ENCODE measurements at regions not wholly inside any gene's neighbourhood (a gene's known extent, or its start where the extent isn't known, plus 50 kb on each side); places are given as distances from the start of the nearest gene placed in this dataset.
"Not testable (repeated sequence)": the region's sequence is repeated elsewhere in the genome, so short reads cannot be mapped to it uniquely, and the experiment has no call there.

DNA sequence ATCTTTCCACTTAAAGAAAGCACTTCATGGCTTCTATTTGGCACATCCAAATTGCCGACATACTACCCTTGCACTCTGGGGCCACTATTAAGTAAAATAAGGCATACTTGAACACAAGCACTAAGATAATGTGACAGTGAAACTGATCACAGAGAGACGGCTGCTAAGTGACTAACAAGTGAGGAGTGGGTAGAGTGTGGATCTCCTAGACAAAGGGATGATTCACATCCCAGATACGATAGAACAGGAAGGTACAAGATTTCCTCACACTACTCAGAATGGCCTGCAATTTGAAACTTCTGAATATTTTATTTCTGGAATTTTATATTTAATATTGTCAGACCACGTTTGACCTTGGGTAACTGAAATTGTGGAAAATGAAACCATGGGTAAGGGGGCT is 1721.8 kb upstream of the SPRY2 start:
- Histone ChIP-seq H3K4me1 (ENCODE audit: control insufficient read depth, insufficient read depth, low read length, unreplicated experiment) (no peaks in the 10 kb centered on the region), H3K79me2 (ENCODE audit: control insufficient read depth, insufficient read depth, low read length, unreplicated experiment) (no peaks in the 10 kb centered on the region), H3K36me3 (ENCODE audit: insufficient read depth, low read length) (no peaks in the 10 kb centered on the region), H3K27ac (ENCODE audit: low read depth, low read length) (no peak overlapping the region), H2AFZ (ENCODE audit: low read length, unreplicated experiment) (no peak overlapping the region), H3K27me3 (ENCODE audit: insufficient read depth, low read length) (no peaks in the 10 kb centered on the region), H3K4me3 (ENCODE audit: low read depth, low read length) (no peak overlapping the region)

DNA sequence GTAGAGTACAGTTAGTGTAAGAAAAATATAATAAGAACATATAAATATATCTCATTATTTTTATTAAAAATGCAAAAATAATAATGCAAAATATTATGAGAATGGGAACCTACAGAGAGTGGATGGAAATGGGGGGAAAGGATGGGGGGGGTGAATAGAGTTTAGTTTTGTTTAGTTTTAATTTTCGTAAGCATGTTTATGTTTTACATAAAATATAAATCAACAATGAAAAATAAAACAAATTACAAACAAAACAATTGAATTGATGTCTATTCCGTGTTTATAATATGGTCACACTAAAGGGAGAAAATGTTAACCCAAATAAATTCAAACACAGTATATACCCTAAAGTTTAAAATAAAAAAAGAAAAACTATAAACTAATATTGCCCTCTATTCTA is 1717.4 kb upstream of the SPRY2 start:
- H3K4me3 ChIP-seq (ENCODE audit: low read depth, low read length): no peak overlapping the region
- no peaks in the 10 kb centered on the region for H3K4me1 ChIP-seq (ENCODE audit: control insufficient read depth, insufficient read depth, low read length, unreplicated experiment)
- no peak overlapping the region for H2AFZ ChIP-seq (ENCODE audit: low read length, unreplicated experiment)
- no peaks in the 10 kb centered on the region for H3K27me3 ChIP-seq (ENCODE audit: insufficient read depth, low read length)
- no peaks in the 10 kb centered on the region for H3K36me3 ChIP-seq (ENCODE audit: insufficient read depth, low read length)
- H3K27ac ChIP-seq (ENCODE audit: low read depth, low read length): no peak overlapping the region
- no peaks in the 10 kb centered on the region for H3K79me2 ChIP-seq (ENCODE audit: control insufficient read depth, insufficient read depth, low read length, unreplicated experiment)

DNA sequence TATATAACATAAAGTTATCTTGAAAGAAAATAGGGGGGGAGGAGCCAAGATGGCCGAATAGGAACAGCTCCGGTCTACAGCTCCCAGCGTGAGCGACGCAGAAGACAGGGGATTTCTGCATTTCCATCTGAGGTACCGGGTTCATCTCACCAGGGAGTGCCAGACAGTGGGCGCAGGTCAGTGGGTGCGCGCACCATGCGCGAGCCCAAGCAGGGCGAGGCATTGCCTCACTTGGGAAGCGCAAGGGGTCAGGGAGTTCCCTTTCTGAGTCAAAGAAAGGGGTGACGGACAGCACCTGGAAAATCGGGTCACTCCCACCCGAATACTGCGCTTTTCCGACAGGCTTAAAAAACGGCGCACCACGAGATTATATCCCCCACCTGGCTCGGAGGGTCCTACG is 1704.4 kb upstream of the SPRY2 start:
- not testable (repeated sequence) for H3K27ac ChIP-seq (ENCODE audit: low read depth, low read length); H2AFZ ChIP-seq (ENCODE audit: low read length, unreplicated experiment); H3K36me3 ChIP-seq (ENCODE audit: insufficient read depth, low read length); H3K27me3 ChIP-seq (ENCODE audit: insufficient read depth, low read length); H3K79me2 ChIP-seq (ENCODE audit: control insufficient read depth, insufficient read depth, low read length, unreplicated experiment); H3K4me3 ChIP-seq (ENCODE audit: low read depth, low read length); H3K4me1 ChIP-seq (ENCODE audit: control insufficient read depth, insufficient read depth, low read length, unreplicated experiment)

DNA sequence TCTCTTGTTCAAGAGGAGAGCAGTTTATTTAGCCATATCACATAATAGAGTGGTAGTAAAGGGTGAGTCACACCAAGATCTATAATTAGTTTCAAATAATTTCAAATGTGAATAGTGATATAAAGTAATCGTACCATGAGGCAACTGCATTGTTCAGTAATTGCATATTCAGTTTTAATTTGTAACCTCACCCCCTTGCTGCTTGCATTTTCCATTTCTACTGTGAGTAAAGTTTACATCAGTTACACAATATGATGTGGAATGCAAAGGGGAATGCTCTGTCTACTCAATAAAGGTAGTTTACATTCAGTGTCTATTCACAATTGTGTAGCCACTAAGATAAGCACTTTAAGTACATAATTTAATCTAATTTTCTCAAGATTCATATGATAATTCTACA is 1695.7 kb upstream of the SPRY2 start:
- no peaks in the 10 kb centered on the region for H3K79me2 ChIP-seq (ENCODE audit: control insufficient read depth, insufficient read depth, low read length, unreplicated experiment)
- H3K27me3 ChIP-seq (ENCODE audit: insufficient read depth, low read length): no peaks in the 10 kb centered on the region
- no peaks in the 10 kb centered on the region for H3K36me3 ChIP-seq (ENCODE audit: insufficient read depth, low read length)
- H3K4me1 ChIP-seq (ENCODE audit: control insufficient read depth, insufficient read depth, low read length, unreplicated experiment): no peaks in the 10 kb centered on the region
- H3K4me3 ChIP-seq (ENCODE audit: low read depth, low read length): no peak overlapping the region
- H3K27ac ChIP-seq (ENCODE audit: low read depth, low read length): no peak overlapping the region
- no peak overlapping the region for H2AFZ ChIP-seq (ENCODE audit: low read length, unreplicated experiment)

GRCh38 chr13:82011355-82011754 is 1670.4 kb upstream of the SPRY2 start:
- no peaks in the 10 kb centered on the region for H3K4me1 ChIP-seq (ENCODE audit: control insufficient read depth, insufficient read depth, low read length, unreplicated experiment)
- H2AFZ ChIP-seq (ENCODE audit: low read length, unreplicated experiment): no peak overlapping the region
- no peaks in the 10 kb centered on the region for H3K79me2 ChIP-seq (ENCODE audit: control insufficient read depth, insufficient read depth, low read length, unreplicated experiment)
- H3K4me3 ChIP-seq (ENCODE audit: low read depth, low read length): no peak overlapping the region
- no peaks in the 10 kb centered on the region for H3K36me3 ChIP-seq (ENCODE audit: insufficient read depth, low read length)
- no peaks in the 10 kb centered on the region for H3K27me3 ChIP-seq (ENCODE audit: insufficient read depth, low read length)
- no peak overlapping the region for H3K27ac ChIP-seq (ENCODE audit: low read depth, low read length)

- no peak overlapping the region for H2AFZ ChIP-seq (ENCODE audit: low read length, unreplicated experiment)
- H3K27me3 ChIP-seq (ENCODE audit: insufficient read depth, low read length): no peaks in the 10 kb centered on the region
- H3K27ac ChIP-seq (ENCODE audit: low read depth, low read length): no peak overlapping the region
- no peak overlapping the region for H3K4me3 ChIP-seq (ENCODE audit: low read depth, low read length)
- no peaks in the 10 kb centered on the region for H3K4me1 ChIP-seq (ENCODE audit: control insufficient read depth, insufficient read depth, low read length, unreplicated experiment)
- no peaks in the 10 kb centered on the region for H3K36me3 ChIP-seq (ENCODE audit: insufficient read depth, low read length)
- H3K79me2 ChIP-seq (ENCODE audit: control insufficient read depth, insufficient read depth, low read length, unreplicated experiment): no peaks in the 10 kb centered on the region
Measured at GRCh38 chr13:82010780-82011179, 1669.9 kb upstream of the SPRY2 start.

DNA sequence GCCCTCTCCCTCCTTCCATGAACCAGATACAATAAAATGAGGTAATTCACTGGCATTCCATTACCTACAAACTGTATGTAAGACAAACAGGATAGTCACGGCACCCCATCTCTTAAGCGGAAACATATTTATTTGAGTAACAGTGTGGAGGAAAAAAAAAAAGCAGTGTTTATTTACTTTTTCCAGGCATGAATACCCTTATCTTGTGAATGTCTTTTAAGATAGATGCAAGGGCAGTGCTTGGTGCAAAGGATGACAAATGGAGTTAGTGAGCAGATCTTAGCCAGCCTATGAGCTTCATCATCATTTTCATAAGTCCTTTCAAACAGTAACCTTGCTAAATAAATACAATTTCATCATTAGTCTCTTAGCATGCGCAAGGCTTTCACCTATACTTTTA is 1661.8 kb upstream of the SPRY2 start:
- no peaks in the 10 kb centered on the region for H3K79me2 ChIP-seq (ENCODE audit: control insufficient read depth, insufficient read depth, low read length, unreplicated experiment)
- H2AFZ ChIP-seq (ENCODE audit: low read length, unreplicated experiment): no peak overlapping the region
- no peak overlapping the region for H3K27ac ChIP-seq (ENCODE audit: low read depth, low read length)
- no peaks in the 10 kb centered on the region for H3K36me3 ChIP-seq (ENCODE audit: insufficient read depth, low read length)
- H3K4me1 ChIP-seq (ENCODE audit: control insufficient read depth, insufficient read depth, low read length, unreplicated experiment): no peaks in the 10 kb centered on the region
- H3K4me3 ChIP-seq (ENCODE audit: low read depth, low read length): no peak overlapping the region
- H3K27me3 ChIP-seq (ENCODE audit: insufficient read depth, low read length): no peaks in the 10 kb centered on the region

GRCh38 chr13:81995316-81995715 is 1654.4 kb upstream of the SPRY2 start:
- no peak overlapping the region for H3K4me3 ChIP-seq (ENCODE audit: low read depth, low read length)
- no peaks in the 10 kb centered on the region for H3K79me2 ChIP-seq (ENCODE audit: control insufficient read depth, insufficient read depth, low read length, unreplicated experiment)
- no peak overlapping the region for H3K27ac ChIP-seq (ENCODE audit: low read depth, low read length)
- H2AFZ ChIP-seq (ENCODE audit: low read length, unreplicated experiment): no peak overlapping the region
- no peaks in the 10 kb centered on the region for H3K27me3 ChIP-seq (ENCODE audit: insufficient read depth, low read length)
- H3K36me3 ChIP-seq (ENCODE audit: insufficient read depth, low read length): no peaks in the 10 kb centered on the region
- H3K4me1 ChIP-seq (ENCODE audit: control insufficient read depth, insufficient read depth, low read length, unreplicated experiment): no peaks in the 10 kb centered on the region

DNA sequence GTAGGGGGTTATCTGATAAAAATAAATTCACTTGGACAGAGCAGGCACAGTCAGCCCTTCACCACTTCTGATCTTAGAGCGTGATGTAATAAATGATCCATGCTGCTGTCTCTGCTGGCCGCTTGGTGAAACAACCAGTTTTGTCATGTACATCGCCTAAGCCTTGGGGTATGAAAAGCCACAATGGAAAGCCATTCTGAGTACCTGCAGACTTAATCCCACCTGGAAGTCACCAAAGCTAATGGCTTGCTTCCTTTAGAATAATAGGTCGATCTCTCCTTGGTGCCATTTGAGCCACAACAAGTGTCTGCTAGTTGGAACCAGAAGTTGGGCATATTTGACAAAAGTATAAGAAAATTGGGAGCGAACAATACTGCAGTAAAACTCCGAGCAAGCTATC is 1649.7 kb upstream of the SPRY2 start:
- Histone ChIP-seq H3K4me1 (ENCODE audit: control insufficient read depth, insufficient read depth, low read length, unreplicated experiment) (no peaks in the 10 kb centered on the region), H3K36me3 (ENCODE audit: insufficient read depth, low read length) (no peaks in the 10 kb centered on the region), H3K27ac (ENCODE audit: low read depth, low read length) (no peak overlapping the region)

DNA sequence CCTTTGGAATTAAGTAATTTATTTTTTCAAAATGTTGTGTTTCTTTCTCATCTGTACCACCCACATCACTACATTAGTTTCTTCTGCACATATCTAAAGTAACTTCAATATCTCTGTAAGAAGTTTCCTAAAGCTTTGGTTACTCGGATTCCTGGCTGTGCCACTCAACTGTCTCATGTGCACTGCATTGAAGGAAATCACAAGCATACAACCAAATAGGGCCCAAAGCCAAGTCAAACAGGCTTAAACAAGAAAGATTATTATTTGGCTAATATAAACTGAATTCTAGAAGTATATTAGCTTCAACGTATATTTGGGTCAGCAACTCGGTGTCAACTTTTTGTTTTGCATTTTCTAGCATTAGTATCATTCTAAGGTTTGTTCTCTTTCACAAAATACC is 1647.6 kb upstream of the SPRY2 start:
- Histone ChIP-seq H3K27ac (ENCODE audit: low read depth, low read length) (no peak overlapping the region), H2AFZ (ENCODE audit: low read length, unreplicated experiment) (no peak overlapping the region), H3K27me3 (ENCODE audit: insufficient read depth, low read length) (no peaks in the 10 kb centered on the region), H3K4me1 (ENCODE audit: control insufficient read depth, insufficient read depth, low read length, unreplicated experiment) (no peaks in the 10 kb centered on the region), H3K79me2 (ENCODE audit: control insufficient read depth, insufficient read depth, low read length, unreplicated experiment) (no peaks in the 10 kb centered on the region), H3K36me3 (ENCODE audit: insufficient read depth, low read length) (no peaks in the 10 kb centered on the region), H3K4me3 (ENCODE audit: low read depth, low read length) (no peak overlapping the region)

More for the DNA sequence above, 1649.7 kb upstream of the SPRY2 start:
- Histone ChIP-seq H3K27me3 (ENCODE audit: insufficient read depth, low read length) (no peaks in the 10 kb centered on the region), H3K79me2 (ENCODE audit: control insufficient read depth, insufficient read depth, low read length, unreplicated experiment) (no peaks in the 10 kb centered on the region), H3K4me3 (ENCODE audit: low read depth, low read length) (no peak overlapping the region), H2AFZ (ENCODE audit: low read length, unreplicated experiment) (no peak overlapping the region)

GRCh38 chr13:81987677-81988357 is 1646.9 kb upstream of the SPRY2 start:
- no peaks in the 10 kb centered on the region for H3K27me3 ChIP-seq (ENCODE audit: insufficient read depth, low read length)
- no peak overlapping the region for H3K4me3 ChIP-seq (ENCODE audit: low read depth, low read length)
- no peak overlapping the region for H2AFZ ChIP-seq (ENCODE audit: low read length, unreplicated experiment)
- H3K79me2 ChIP-seq (ENCODE audit: control insufficient read depth, insufficient read depth, low read length, unreplicated experiment): no peaks in the 10 kb centered on the region
- H3K4me1 ChIP-seq (ENCODE audit: control insufficient read depth, insufficient read depth, low read length, unreplicated experiment): no peaks in the 10 kb centered on the region
- H3K36me3 ChIP-seq (ENCODE audit: insufficient read depth, low read length): no peaks in the 10 kb centered on the region
- H3K27ac ChIP-seq (ENCODE audit: low read depth, low read length): no peak overlapping the region

Measured in ACC112 (cell line).